Lung (tissue), 11 donors: ENCODE measurements at regions not wholly inside any gene's neighbourhood (a gene's known extent, or its start where the extent isn't known, plus 50 kb on each side); places are given as distances from the start of the nearest gene placed in this dataset.

Experiments used
- ATAC-seq: fragments of 200-7000 bp; cut with Tn5 transposase; one replicate; pipeline ENCODE4 v1.9.1; 2020; ENCODE audit warnings: moderate number of reproducible peaks; ENCODE audit not compliant: insufficient read depth, low FRiP score
- DNase-seq, 3 donors: peaks; one replicate each; pipeline ENCODE4 v3.0.0-alpha.2; 2013 to 2017
- H3K27ac ChIP-seq, 2 donors: one replicate each; pipeline ENCODE4 v1.5.1; 2013; ENCODE audit warnings: mild to moderate bottlenecking in 2 of 2, moderate library complexity in 2 of 2, control low read depth in 1 of 2, inconsistent platforms in 1 of 2, low read depth in 1 of 2, low read length in 1 of 2
- H3K27me3 ChIP-seq, 3 donors: one replicate each; pipeline ENCODE4 v1.5.1; 2013; ENCODE audit warnings: low read length in 2 of 3; ENCODE audit not compliant: control insufficient read depth in 3 of 3, insufficient read depth in 3 of 3
- H3K36me3 ChIP-seq, 4 donors: one replicate each; pipeline ENCODE4 v1.5.1; 2013; ENCODE audit warnings: low read length in 4 of 4, mild to moderate bottlenecking in 1 of 4, moderate library complexity in 1 of 4; ENCODE audit not compliant: control insufficient read depth in 4 of 4, insufficient read depth in 4 of 4
- H3K4me1 ChIP-seq, 5 donors: one replicate each; pipeline ENCODE4 v1.5.1; 2013; ENCODE audit warnings: low read length in 5 of 5, mild to moderate bottlenecking in 2 of 5, moderate library complexity in 1 of 5; ENCODE audit not compliant: control insufficient read depth in 5 of 5, insufficient read depth in 5 of 5
- H3K4me3 ChIP-seq: one replicate; pipeline ENCODE4 v1.5.1; 2013; ENCODE audit warnings: mild to moderate bottlenecking, control low read depth, moderate library complexity
- H3K9ac ChIP-seq, 2 donors: one replicate each; pipeline ENCODE4 v1.5.1; 2013; ENCODE audit warnings: low read length in 2 of 2, control low read depth in 1 of 2; ENCODE audit not compliant: insufficient read depth in 1 of 2
- H3K9me3 ChIP-seq, 4 donors: one replicate each; pipeline ENCODE4 v1.5.1; 2013; ENCODE audit warnings: low read length in 3 of 4, mild to moderate bottlenecking in 1 of 4, moderate library complexity in 1 of 4; ENCODE audit not compliant: control insufficient read depth in 4 of 4, insufficient read depth in 3 of 4
- WGBS, 2 donors: extraction: QIAGEN DNeasy Blood & Tissue Kit; methylation state at CpG; one replicate each; pipeline ENCODE4 v1.1.7; 2013; 5-methylcytosine and 5-hydroxymethylcytosine counted together
- TF ChIP-seq, protein P1 (sequence below): IDR thresholded peaks from 2 replicates; pipeline ENCODE4 v1.5.1; 2012; ENCODE audit warnings: mild to moderate bottlenecking; ENCODE audit errors: control extremely low read depth, extremely low read depth
- donor health status: control.
- donor health status: control.
- donor health status: Bipolar disorder and iron deficiency.
- donor health status: healthy.
- donor health status: DM: yes; HTN: yes; CAD: no.

DNA sequence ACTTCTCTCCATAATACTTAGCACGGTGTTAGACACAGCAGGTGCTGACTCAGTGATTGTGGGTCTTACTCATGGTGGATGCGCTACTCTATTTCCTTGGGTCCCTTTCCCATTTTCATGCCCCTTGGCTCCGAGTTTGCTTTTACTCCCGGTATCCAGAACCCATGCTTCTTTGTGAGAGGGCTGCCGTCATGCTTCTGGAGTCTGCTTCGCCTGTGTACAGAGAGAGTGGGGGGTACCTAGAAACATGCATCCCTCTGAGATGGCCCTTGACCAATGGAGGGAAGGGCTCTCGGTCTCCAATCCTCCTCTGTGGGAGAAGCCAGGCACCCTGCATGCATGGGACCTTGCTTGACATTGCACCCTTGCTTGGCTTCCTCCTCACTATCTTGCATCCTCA is 160.4 kb downstream of the NRN1 start:
- TF ChIP-seq, protein P1, sequence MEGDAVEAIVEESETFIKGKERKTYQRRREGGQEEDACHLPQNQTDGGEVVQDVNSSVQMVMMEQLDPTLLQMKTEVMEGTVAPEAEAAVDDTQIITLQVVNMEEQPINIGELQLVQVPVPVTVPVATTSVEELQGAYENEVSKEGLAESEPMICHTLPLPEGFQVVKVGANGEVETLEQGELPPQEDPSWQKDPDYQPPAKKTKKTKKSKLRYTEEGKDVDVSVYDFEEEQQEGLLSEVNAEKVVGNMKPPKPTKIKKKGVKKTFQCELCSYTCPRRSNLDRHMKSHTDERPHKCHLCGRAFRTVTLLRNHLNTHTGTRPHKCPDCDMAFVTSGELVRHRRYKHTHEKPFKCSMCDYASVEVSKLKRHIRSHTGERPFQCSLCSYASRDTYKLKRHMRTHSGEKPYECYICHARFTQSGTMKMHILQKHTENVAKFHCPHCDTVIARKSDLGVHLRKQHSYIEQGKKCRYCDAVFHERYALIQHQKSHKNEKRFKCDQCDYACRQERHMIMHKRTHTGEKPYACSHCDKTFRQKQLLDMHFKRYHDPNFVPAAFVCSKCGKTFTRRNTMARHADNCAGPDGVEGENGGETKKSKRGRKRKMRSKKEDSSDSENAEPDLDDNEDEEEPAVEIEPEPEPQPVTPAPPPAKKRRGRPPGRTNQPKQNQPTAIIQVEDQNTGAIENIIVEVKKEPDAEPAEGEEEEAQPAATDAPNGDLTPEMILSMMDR, result no peak
- Histone ChIP-seq H3K27ac (no peak overlapping the region), H3K9me3 (peaks cover 0 to 10% (median 0%) of the 10 kb centered on the region in 4 donors), H3K4me1 (peaks cover 0 to under 1% (median 0%) of the 10 kb centered on the region in 5 donors), H3K36me3 (no peaks in the 10 kb centered on the region), H3K9ac (no peak overlapping the region), H3K4me3 (no peak overlapping the region), H3K27me3 (peaks cover 0 to 28% (median 6%) of the 10 kb centered on the region in 3 donors)
- WGBS, 2 donors, result 93 to 94% methylated on average over 7 of the region's 7 CpGs
- DNase-seq (no peak), ATAC-seq (no peak)

DNA sequence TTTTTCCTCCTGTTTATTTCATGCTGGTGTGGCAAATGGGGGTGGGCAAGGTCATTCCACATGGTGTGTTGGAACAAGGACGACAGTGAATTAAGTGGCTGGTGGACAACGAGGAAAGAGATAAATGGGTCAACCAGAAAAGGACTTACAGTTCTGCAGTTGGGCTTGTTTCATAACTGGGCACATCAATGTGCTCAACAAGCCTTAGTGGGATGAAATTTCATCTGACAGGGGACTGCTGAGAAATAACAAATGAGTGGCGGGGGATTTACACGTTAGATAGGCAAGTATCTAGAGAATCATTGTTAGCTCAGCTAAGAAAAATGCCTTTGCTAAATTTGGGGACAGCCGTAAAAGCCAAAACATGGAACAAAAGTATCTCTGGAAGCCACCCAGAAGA is 163.6 kb downstream of the NRN1 start:
- no peak for ATAC-seq
- TF ChIP-seq, protein P1, result no peak
- DNase-seq, result no peak
- Histone ChIP-seq H3K4me1 (no peaks in the 10 kb centered on the region), H3K27ac (no peak overlapping the region), H3K27me3 (peaks cover 0 to 8% (median 0%) of the 10 kb centered on the region in 3 donors), H3K9me3 (peaks cover 0 to 3% (median 1%) of the 10 kb centered on the region in 4 donors), H3K4me3 (no peak overlapping the region), H3K36me3 (no peaks in the 10 kb centered on the region), H3K9ac (no peak overlapping the region)
- WGBS, 2 donors, result 83 to 91% methylated on average over 5 of the region's 5 CpGs

- H3K9ac ChIP-seq, result no peak overlapping the region
- no peak overlapping the region for H3K4me3 ChIP-seq
- peaks cover 0 to 3% (median 0%) of the 10 kb centered on the region in 3 donors for H3K27me3 ChIP-seq
- no peak for ATAC-seq
- no peak overlapping the region for H3K27ac ChIP-seq
- WGBS, 2 donors, result 76 to 89% methylated on average over 8 of the region's 8 CpGs
- TF ChIP-seq, protein P1, result no peak
- peaks cover 0 to 2% (median 0%) of the 10 kb centered on the region in 4 donors for H3K9me3 ChIP-seq
- no peaks in the 10 kb centered on the region for H3K36me3 ChIP-seq
- H3K4me1 ChIP-seq, result no peaks in the 10 kb centered on the region
- DNase-seq, result no peak
Measured at GRCh38 chr6:5840734-5841390, 165.9 kb downstream of the NRN1 start.
